ENCODE measurements at regions not wholly inside any gene's neighbourhood (a gene's known extent, or its start where the extent isn't known, plus 50 kb on each side); places are given as distances from the start of the nearest gene placed in this dataset.

- Histone ChIP-seq H3K9me2 (replicated peaks; ENCODE audit: insufficient read depth, low read length) (no peaks in the 10 kb centered on the region), H3K9ac (ENCODE audit: low read length) (no peak overlapping the region), H3K36me3 (ENCODE audit: low read length) (no peaks in the 10 kb centered on the region), H3K4me2 (ENCODE audit: low read depth, low read length, poor library complexity, severe bottlenecking) (no peak overlapping the region), H3K4me3 (ENCODE audit: insufficient read depth, low read length, poor library complexity, severe bottlenecking) (no peak overlapping the region), H3K9me3 (ENCODE audit: insufficient read depth, low read length) (no peaks in the 10 kb centered on the region), H2AFZ (ENCODE audit: low read depth, low read length, severe bottlenecking) (no peak overlapping the region), H3K27ac (ENCODE audit: low read depth, low read length) (no peak overlapping the region), H4K20me1 (ENCODE audit: low read depth, low read length) (no peaks in the 10 kb centered on the region), H3F3A (ENCODE audit: insufficient read depth) (no peaks in the 10 kb centered on the region), H3K27me3 (ENCODE audit: low read length) (no peaks in the 10 kb centered on the region), H3K79me2 (ENCODE audit: insufficient read depth, low read length) (no peaks in the 10 kb centered on the region)
- TF ChIP-seq CTCF (IDR thresholded peaks at IDR 0.05; ENCODE audit: insufficient read depth, low read length, poor library complexity, severe bottlenecking), result no peak
- no peak for TF ChIP-seq EZH2phosphoT487 (conservative IDR thresholded peaks at IDR 0.05; ENCODE audit: low read length)
These were observed 70.5 kb downstream of the TTC6 start for GRCh38 chr14:37665951-37666350.

GRCh38 chr14:37668646-37669045 lies 73.2 kb downstream of the TTC6 start:
- Histone ChIP-seq H3K9me2 (replicated peaks; ENCODE audit: insufficient read depth, low read length) (no peaks in the 10 kb centered on the region), H4K20me1 (ENCODE audit: low read depth, low read length) (no peaks in the 10 kb centered on the region), H3K27ac (ENCODE audit: low read depth, low read length) (no peak overlapping the region), H3K4me2 (ENCODE audit: low read depth, low read length, poor library complexity, severe bottlenecking) (no peak overlapping the region), H3K4me3 (ENCODE audit: insufficient read depth, low read length, poor library complexity, severe bottlenecking) (no peak overlapping the region), H3F3A (ENCODE audit: insufficient read depth) (no peaks in the 10 kb centered on the region), H3K9me3 (ENCODE audit: insufficient read depth, low read length) (no peaks in the 10 kb centered on the region), H2AFZ (ENCODE audit: low read depth, low read length, severe bottlenecking) (no peak overlapping the region), H3K27me3 (ENCODE audit: low read length) (no peaks in the 10 kb centered on the region), H3K79me2 (ENCODE audit: insufficient read depth, low read length) (no peaks in the 10 kb centered on the region), H3K36me3 (ENCODE audit: low read length) (no peaks in the 10 kb centered on the region), H3K9ac (ENCODE audit: low read length) (no peak overlapping the region)
- TF ChIP-seq CTCF (IDR thresholded peaks at IDR 0.05; ENCODE audit: insufficient read depth, low read length, poor library complexity, severe bottlenecking) (no peak), EZH2phosphoT487 (conservative IDR thresholded peaks at IDR 0.05; ENCODE audit: low read length) (no peak)

- Histone ChIP-seq H3K9me3 (ENCODE audit: insufficient read depth, low read length) (no peaks in the 10 kb centered on the region), H4K20me1 (ENCODE audit: low read depth, low read length) (no peaks in the 10 kb centered on the region), H3F3A (ENCODE audit: insufficient read depth) (no peaks in the 10 kb centered on the region), H3K4me2 (ENCODE audit: low read depth, low read length, poor library complexity, severe bottlenecking) (no peak overlapping the region), H3K36me3 (ENCODE audit: low read length) (no peaks in the 10 kb centered on the region), H2AFZ (ENCODE audit: low read depth, low read length, severe bottlenecking) (no peak overlapping the region), H3K27me3 (ENCODE audit: low read length) (no peaks in the 10 kb centered on the region), H3K79me2 (ENCODE audit: insufficient read depth, low read length) (no peaks in the 10 kb centered on the region), H3K9me2 (replicated peaks; ENCODE audit: insufficient read depth, low read length) (no peaks in the 10 kb centered on the region), H3K4me3 (ENCODE audit: insufficient read depth, low read length, poor library complexity, severe bottlenecking) (no peak overlapping the region), H3K9ac (ENCODE audit: low read length) (no peak overlapping the region), H3K27ac (ENCODE audit: low read depth, low read length) (no peak overlapping the region)
- TF ChIP-seq EZH2phosphoT487 (conservative IDR thresholded peaks at IDR 0.05; ENCODE audit: low read length) (no peak), CTCF (IDR thresholded peaks at IDR 0.05; ENCODE audit: insufficient read depth, low read length, poor library complexity, severe bottlenecking) (no peak)
These were observed 73.8 kb downstream of the TTC6 start for GRCh38 chr14:37669242-37669641.

DNA sequence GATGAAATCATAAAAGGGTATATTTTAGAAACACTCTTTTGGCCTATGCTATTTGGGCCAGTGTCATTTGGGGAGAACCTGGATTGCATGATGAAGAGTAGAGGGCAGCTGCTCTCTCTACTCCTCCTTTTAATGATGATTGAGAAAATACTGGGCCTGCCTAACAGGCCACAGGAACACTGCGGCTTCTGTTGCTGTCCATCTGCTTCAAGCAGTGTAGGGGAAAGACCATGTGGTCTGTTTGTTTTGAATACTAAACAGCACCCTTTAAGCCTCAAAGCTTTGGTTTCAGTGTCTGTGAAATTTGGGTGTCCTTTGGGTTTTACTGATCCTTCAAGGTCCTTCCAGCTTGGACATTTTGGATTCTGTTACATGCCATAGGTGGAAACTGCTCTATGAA lies 78.0 kb downstream of the TTC6 start:
- no peak overlapping the region for H3K4me2 ChIP-seq (ENCODE audit: low read depth, low read length, poor library complexity, severe bottlenecking)
- no peak overlapping the region for H3K4me3 ChIP-seq (ENCODE audit: insufficient read depth, low read length, poor library complexity, severe bottlenecking)
- H4K20me1 ChIP-seq (ENCODE audit: low read depth, low read length), result no peaks in the 10 kb centered on the region
- H3K9ac ChIP-seq (ENCODE audit: low read length), result no peak overlapping the region
- no peaks in the 10 kb centered on the region for H3K79me2 ChIP-seq (ENCODE audit: insufficient read depth, low read length)
- H3F3A ChIP-seq (ENCODE audit: insufficient read depth), result no peaks in the 10 kb centered on the region
- no peaks in the 10 kb centered on the region for H3K9me3 ChIP-seq (ENCODE audit: insufficient read depth, low read length)
- H3K9me2 ChIP-seq (replicated peaks; ENCODE audit: insufficient read depth, low read length), result no peaks in the 10 kb centered on the region
- no peak overlapping the region for H2AFZ ChIP-seq (ENCODE audit: low read depth, low read length, severe bottlenecking)
- H3K27ac ChIP-seq (ENCODE audit: low read depth, low read length), result no peak overlapping the region
- no peak for TF ChIP-seq EZH2phosphoT487 (conservative IDR thresholded peaks at IDR 0.05; ENCODE audit: low read length)
- no peak for TF ChIP-seq CTCF (IDR thresholded peaks at IDR 0.05; ENCODE audit: insufficient read depth, low read length, poor library complexity, severe bottlenecking)
- no peaks in the 10 kb centered on the region for H3K27me3 ChIP-seq (ENCODE audit: low read length)
- H3K36me3 ChIP-seq (ENCODE audit: low read length), result no peaks in the 10 kb centered on the region
